Fibroblast of lung (primary cell): ENCODE measurements at regions not wholly inside any gene's neighbourhood (a gene's known extent, or its start where the extent isn't known, plus 50 kb on each side); places are given as distances from the start of the nearest gene placed in this dataset.

Experiments used
- DNase-seq, 2 donors: peaks; one replicate each; pipeline versions ENCODE4 v3.0.0 to v3.0.0-alpha.2; 2010; ENCODE audit warnings: low read depth in 2 of 2
- H2AFZ ChIP-seq: 2 replicates; pipeline ENCODE4 v1.5.1; 2012; ENCODE audit warnings: low read length, control low read depth, inconsistent platforms
- H3K27ac ChIP-seq: 2 replicates; pipeline ENCODE4 v1.5.1; 2011; ENCODE audit warnings: low read length, control low read depth; ENCODE audit not compliant: insufficient read depth
- H3K27me3 ChIP-seq: 2 replicates; pipeline ENCODE4 v1.5.1; 2011; ENCODE audit warnings: mild to moderate bottlenecking, low read length; ENCODE audit not compliant: control insufficient read depth, insufficient read depth
- H3K36me3 ChIP-seq: 2 replicates; pipeline ENCODE4 v1.5.1; 2011; ENCODE audit warnings: low read length; ENCODE audit not compliant: control insufficient read depth, insufficient read depth
- H3K4me1 ChIP-seq: 2 replicates; pipeline ENCODE4 v1.5.1; 2011; ENCODE audit warnings: low read length; ENCODE audit not compliant: control insufficient read depth, insufficient read depth; ENCODE audit errors: extremely low read depth
- H3K4me2 ChIP-seq: 2 replicates; pipeline ENCODE4 v1.5.1; 2011; ENCODE audit warnings: low read length, control low read depth; ENCODE audit not compliant: insufficient read depth; ENCODE audit errors: extremely low read depth
- H3K4me3 ChIP-seq, 4 experiments: fragments of 200-600 bp in 1 of 4; sonication (generic) in 1 of 4; replicated peaks in 1 of 4; 2 replicates each; pipeline ENCODE4 v1.5.1; 2011 to 2016; ENCODE audit warnings: low read length in 4 of 4, low read depth in 3 of 4, mild to moderate bottlenecking in 3 of 4, control low read depth in 2 of 4, inconsistent platforms in 1 of 4, mixed read lengths in 1 of 4; ENCODE audit not compliant: insufficient read depth in 1 of 4; ENCODE audit errors: control extremely low read depth in 1 of 4
- H3K79me2 ChIP-seq: 2 replicates; pipeline ENCODE4 v1.5.1; 2012; ENCODE audit warnings: mild to moderate bottlenecking, low read length, inconsistent platforms; ENCODE audit not compliant: control insufficient read depth, insufficient read depth
- H3K9ac ChIP-seq: 2 replicates; pipeline ENCODE4 v1.5.1; 2011; ENCODE audit warnings: mild to moderate bottlenecking, low read length, control low read depth; ENCODE audit not compliant: insufficient read depth
- H3K9me3 ChIP-seq: 2 replicates; pipeline ENCODE4 v1.5.1; 2012; ENCODE audit warnings: low read depth, low read length; ENCODE audit not compliant: control insufficient read depth, insufficient read depth
- H4K20me1 ChIP-seq: 2 replicates; pipeline ENCODE4 v1.5.1; 2011; ENCODE audit warnings: low read length; ENCODE audit not compliant: control insufficient read depth, insufficient read depth; ENCODE audit errors: extremely low read depth
- EZH2 ChIP-seq: IDR thresholded peaks from 2 replicates; pipeline ENCODE4 v1.5.1; 2012; ENCODE audit warnings: low read length, control low read depth, mild to moderate bottlenecking; ENCODE audit errors: missing control alignments
- TF ChIP-seq, protein P1 (sequence below), 2 donors: IDR thresholded peaks in 1 of 2; conservative IDR thresholded peaks in 1 of 2; 1 replicate in 1 of 2; 2 replicates in 1 of 2; pipeline ENCODE4 v1.5.1; 2011 to 2012; ENCODE audit warnings: low read length in 2 of 2, control low read depth in 1 of 2, inconsistent platforms in 1 of 2, low read depth in 1 of 2, mild to moderate bottlenecking in 1 of 2

- DNase-seq = no peak
- Histone ChIP-seq H3K9me3 (no peaks in the 10 kb centered on the region), H3K36me3 (no peaks in the 10 kb centered on the region), H4K20me1 (no peaks in the 10 kb centered on the region), H3K4me2 (no peak overlapping the region), H2AFZ (no peak overlapping the region), H3K4me3 (no peak overlapping the region), H3K27me3 (no peaks in the 10 kb centered on the region), H3K79me2 (no peaks in the 10 kb centered on the region), H3K27ac (no peak overlapping the region), H3K9ac (no peak overlapping the region), H3K4me1 (no peaks in the 10 kb centered on the region)
- no peak for TF ChIP-seq EZH2
- TF ChIP-seq, protein P1, sequence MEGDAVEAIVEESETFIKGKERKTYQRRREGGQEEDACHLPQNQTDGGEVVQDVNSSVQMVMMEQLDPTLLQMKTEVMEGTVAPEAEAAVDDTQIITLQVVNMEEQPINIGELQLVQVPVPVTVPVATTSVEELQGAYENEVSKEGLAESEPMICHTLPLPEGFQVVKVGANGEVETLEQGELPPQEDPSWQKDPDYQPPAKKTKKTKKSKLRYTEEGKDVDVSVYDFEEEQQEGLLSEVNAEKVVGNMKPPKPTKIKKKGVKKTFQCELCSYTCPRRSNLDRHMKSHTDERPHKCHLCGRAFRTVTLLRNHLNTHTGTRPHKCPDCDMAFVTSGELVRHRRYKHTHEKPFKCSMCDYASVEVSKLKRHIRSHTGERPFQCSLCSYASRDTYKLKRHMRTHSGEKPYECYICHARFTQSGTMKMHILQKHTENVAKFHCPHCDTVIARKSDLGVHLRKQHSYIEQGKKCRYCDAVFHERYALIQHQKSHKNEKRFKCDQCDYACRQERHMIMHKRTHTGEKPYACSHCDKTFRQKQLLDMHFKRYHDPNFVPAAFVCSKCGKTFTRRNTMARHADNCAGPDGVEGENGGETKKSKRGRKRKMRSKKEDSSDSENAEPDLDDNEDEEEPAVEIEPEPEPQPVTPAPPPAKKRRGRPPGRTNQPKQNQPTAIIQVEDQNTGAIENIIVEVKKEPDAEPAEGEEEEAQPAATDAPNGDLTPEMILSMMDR (conservative IDR thresholded peaks at IDR 0.05 in 1 of 2, IDR thresholded peaks at IDR 0.05 in 1 of 2; ENCODE audit: low read depth in 1 of 2, low read length in 2 of 2) = no peak
Observed at GRCh38 chr4:62522273-62522672, 1322.1 kb downstream of the ADGRL3 start.

DNA sequence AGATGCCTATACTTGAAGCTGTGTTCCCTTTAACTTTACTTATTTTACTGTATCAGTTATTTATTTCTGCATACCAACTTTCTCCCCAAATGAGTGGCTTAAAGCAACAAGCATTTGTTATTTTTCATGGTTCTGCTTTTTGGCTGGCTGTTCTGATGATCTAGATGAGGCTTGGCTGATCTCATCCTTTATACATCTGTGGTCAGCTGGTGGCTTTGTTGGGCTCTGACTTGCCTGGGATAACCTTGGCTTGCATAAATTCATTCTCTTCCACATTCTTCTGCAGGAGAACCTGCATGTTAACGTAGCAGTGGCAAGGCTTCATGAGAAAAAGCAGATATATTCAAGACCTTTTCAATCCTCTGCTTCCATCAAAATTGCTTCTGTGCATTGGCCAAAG, 1317.6 kb downstream of the ADGRL3 start:
- Histone ChIP-seq H3K9ac (no peak overlapping the region), H2AFZ (no peak overlapping the region), H3K79me2 (no peaks in the 10 kb centered on the region), H3K27ac (no peak overlapping the region), H3K4me1 (no peaks in the 10 kb centered on the region), H4K20me1 (no peaks in the 10 kb centered on the region), H3K4me2 (no peak overlapping the region), H3K27me3 (no peaks in the 10 kb centered on the region), H3K9me3 (no peaks in the 10 kb centered on the region), H3K36me3 (no peaks in the 10 kb centered on the region), H3K4me3 (no peak overlapping the region)
- TF ChIP-seq, protein P1 (conservative IDR thresholded peaks at IDR 0.05 in 1 of 2, IDR thresholded peaks at IDR 0.05 in 1 of 2; ENCODE audit: low read depth in 1 of 2, low read length in 2 of 2) = no peak
- no peak for TF ChIP-seq EZH2
- peak in 1 of 2 donors; percentile 27 for DNase-seq

GRCh38 chr4:62513306-62513705, 1313.2 kb downstream of the ADGRL3 start:
- no peaks in the 10 kb centered on the region for H3K9me3 ChIP-seq
- no peak overlapping the region for H3K9ac ChIP-seq
- H4K20me1 ChIP-seq = no peaks in the 10 kb centered on the region
- TF ChIP-seq EZH2 = no peak
- TF ChIP-seq, protein P1 (conservative IDR thresholded peaks at IDR 0.05 in 1 of 2, IDR thresholded peaks at IDR 0.05 in 1 of 2; ENCODE audit: low read depth in 1 of 2, low read length in 2 of 2) = no peak
- no peak for DNase-seq
- no peaks in the 10 kb centered on the region for H3K4me1 ChIP-seq
- H3K4me3 ChIP-seq = no peak overlapping the region
- H3K79me2 ChIP-seq = no peaks in the 10 kb centered on the region
- H3K27ac ChIP-seq = no peak overlapping the region
- H3K4me2 ChIP-seq = no peak overlapping the region
- H3K27me3 ChIP-seq = no peaks in the 10 kb centered on the region
- no peak overlapping the region for H2AFZ ChIP-seq
- no peaks in the 10 kb centered on the region for H3K36me3 ChIP-seq
